Endothelial cell of umbilical vein (primary cell): ENCODE measurements at regions not wholly inside any gene's neighbourhood (a gene's known extent, or its start where the extent isn't known, plus 50 kb on each side); places are given as distances from the start of the nearest gene placed in this dataset.

Source experiments
- BruUV-seq: library from RNA; stranded (reverse); fragments of 400-500 nt; replicated peaks from 2 replicates; lab custom pipeline; 2021; lab: Mats Ljungman, UMichigan
- CTCF ChIA-PET: fragments of 300-600, 350-600 bp; sonication (Branson Sonifier 250); formaldehyde crosslinking; loops from one replicate; lab custom pipeline; 2021; ENCODE audit warnings: antibody characterized with exemption, inconsistent platforms; lab: Charles Lee
- POLR2A ChIA-PET: fragments of 300-600, 350-600 bp; sonication (Branson Sonifier 250); formaldehyde crosslinking; loops from one replicate; lab custom pipeline; 2021; ENCODE audit warnings: antibody characterized with exemption, inconsistent platforms; lab: Charles Lee
- DNase-seq: peaks from one replicate; pipeline ENCODE4 v3.0.0-alpha.2; 2011; ENCODE audit warnings: low read depth, low spot score
- FAIRE-seq: peaks from 2 replicates; lab custom pipeline; 2011; peaks lifted over from hg19 to GRCh38; lab: Jason Lieb, UNC
- H2AFZ ChIP-seq: 2 replicates; pipeline ENCODE4 v1.6.0; 2012; ENCODE audit warnings: low read depth, low read length, control low read depth, inconsistent platforms
- H3K27ac ChIP-seq: 2 replicates; pipeline ENCODE4 v1.5.1; 2011; ENCODE audit warnings: low read depth, mild to moderate bottlenecking, control low read depth, low read length, moderate library complexity; ENCODE audit not compliant: insufficient read depth
- H3K27me3 ChIP-seq, 2 experiments: 2 replicates each; pipeline versions ENCODE4 v1.6.0 to v1.6.1; 2011; ENCODE audit warnings: low read length in 2 of 2, mixed read lengths in 1 of 2; ENCODE audit not compliant: control insufficient read depth in 2 of 2, insufficient read depth in 2 of 2
- H3K36me3 ChIP-seq, 2 experiments: 2 replicates in 1 of 2; 3 replicates in 1 of 2; pipeline ENCODE4 v1.5.1; 2011; ENCODE audit warnings: low read length in 2 of 2, mild to moderate bottlenecking in 1 of 2, moderate library complexity in 1 of 2; ENCODE audit not compliant: control insufficient read depth in 2 of 2, insufficient read depth in 2 of 2; ENCODE audit errors: extremely low read depth in 1 of 2
- H3K4me1 ChIP-seq: 3 replicates; pipeline ENCODE4 v1.5.1; 2011; ENCODE audit warnings: mild to moderate bottlenecking, low read length; ENCODE audit not compliant: control insufficient read depth, insufficient read depth; ENCODE audit errors: extremely low read depth
- H3K4me2 ChIP-seq: 2 replicates; pipeline ENCODE4 v1.6.1; 2011; ENCODE audit warnings: low read length, control low read depth, mixed read lengths; ENCODE audit not compliant: insufficient read depth
- H3K4me3 ChIP-seq, 3 experiments: fragments of 200-600 bp in 1 of 3; sonication (generic), shearing (Covaris generic) in 1 of 3; replicated peaks in 1 of 3; 2 replicates each; pipeline ENCODE4 v1.5.1; 2011 to 2016; ENCODE audit warnings: control low read depth in 3 of 3, low read length in 3 of 3, mild to moderate bottlenecking in 2 of 3, inconsistent platforms in 1 of 3, low read depth in 1 of 3, moderate library complexity in 1 of 3; ENCODE audit not compliant: insufficient read depth in 1 of 3
- H3K79me2 ChIP-seq: 2 replicates; pipeline ENCODE4 v1.6.0; 2012; ENCODE audit warnings: low read length, inconsistent platforms; ENCODE audit not compliant: control insufficient read depth, insufficient read depth
- H3K9ac ChIP-seq: replicated peaks from 2 replicates; pipeline ENCODE3; 2011; ENCODE audit warnings: low read length, control low read depth; ENCODE audit not compliant: insufficient read depth; ENCODE audit errors: extremely low read depth
- H3K9me1 ChIP-seq: replicated peaks from 3 replicates; pipeline ENCODE4 v1.6.0; 2011; ENCODE audit warnings: mild to moderate bottlenecking, low read length; ENCODE audit not compliant: control insufficient read depth, insufficient read depth; ENCODE audit errors: extremely low read depth
- H3K9me3 ChIP-seq: replicated peaks from 2 replicates; pipeline ENCODE4 v1.5.1; 2012; ENCODE audit warnings: low read length, inconsistent platforms; ENCODE audit not compliant: control insufficient read depth, insufficient read depth
- H4K20me1 ChIP-seq: replicated peaks from 2 replicates; pipeline ENCODE3; 2011; ENCODE audit warnings: mild to moderate bottlenecking, low read length; ENCODE audit not compliant: control insufficient read depth, insufficient read depth; ENCODE audit errors: extremely low read depth
- EZH2 ChIP-seq: IDR thresholded peaks from 2 replicates; pipeline ENCODE4 v1.6.1; 2012; ENCODE audit warnings: borderline replicate concordance, low read depth, mild to moderate bottlenecking, moderate library complexity, low read length, inconsistent platforms; ENCODE audit not compliant: severe bottlenecking
- FOS ChIP-seq: IDR thresholded peaks from 2 replicates; pipeline ENCODE4 v1.6.1; 2011; ENCODE audit warnings: mild to moderate bottlenecking, low read length, moderate library complexity, borderline replicate concordance; ENCODE audit not compliant: insufficient read depth
- GATA2 ChIP-seq: IDR thresholded peaks from 2 replicates; pipeline ENCODE4 v1.7.0; 2011; ENCODE audit warnings: low read depth, mild to moderate bottlenecking, moderate library complexity, mixed read lengths, low read length; ENCODE audit not compliant: insufficient read length, insufficient read depth
- JUN ChIP-seq: IDR thresholded peaks from 2 replicates; pipeline ENCODE4 v1.6.1; 2011; ENCODE audit warnings: borderline replicate concordance, low read depth; ENCODE audit not compliant: insufficient read length, insufficient read depth
- MAX ChIP-seq: IDR thresholded peaks from 2 replicates; pipeline ENCODE4 v1.6.1; 2011; ENCODE audit not compliant: insufficient read depth, insufficient read length
- MYC ChIP-seq: IDR thresholded peaks from one replicate; pipeline ENCODE4 v1.6.1; 2011; ENCODE audit warnings: mild to moderate bottlenecking, low read depth, low read length
- POLR2A ChIP-seq: IDR thresholded peaks from 2 replicates; pipeline ENCODE4 v1.6.1; 2012; ENCODE audit warnings: low read depth, mild to moderate bottlenecking, control low read depth, low read length
- POLR2AphosphoS5 ChIP-seq: IDR thresholded peaks from 2 replicates; pipeline ENCODE4 v1.6.1; 2012; ENCODE audit warnings: low read depth, mild to moderate bottlenecking, control low read depth, low read length, moderate library complexity; ENCODE audit not compliant: insufficient read depth
- dilution Hi-C: fragments of 300-500 bp; cut with MboI; formaldehyde crosslinking; loops from one replicate; pipeline ENCODE4 v1.15.0; 2019; ENCODE audit warnings: low sequenced_read_pairs; ENCODE audit not compliant: extremely low pct_ligation_motif_present
- intact Hi-C: fragments of 100-400 bp; cut with micrococcal nuclease; formaldehyde crosslinking; loops from one replicate; pipeline ENCODE4 v1.10.0; 2022
- TF ChIP-seq, protein P1 (sequence below), 2 donors: IDR thresholded peaks; 1 replicate in 1 of 2; 2 replicates in 1 of 2; pipeline ENCODE4 v1.5.1; 2011; ENCODE audit warnings: low read length in 2 of 2, mild to moderate bottlenecking in 2 of 2, moderate library complexity in 2 of 2, control low read depth in 1 of 2, inconsistent platforms in 1 of 2, low read depth in 1 of 2; ENCODE audit not compliant: insufficient read depth in 1 of 2; ENCODE audit errors: extremely low read depth in 1 of 2

- H4K20me1 ChIP-seq: no peaks in the 10 kb centered on the region
- H3K4me1 ChIP-seq: no peaks in the 10 kb centered on the region
- H3K4me2 ChIP-seq: no peak overlapping the region
- TF ChIP-seq EZH2 (no peak), FOS (no peak), MAX (no peak), POLR2A (no peak), GATA2 (no peak), MYC (no peak), JUN (no peak), POLR2AphosphoS5 (no peak)
- TF ChIP-seq, protein P1, sequence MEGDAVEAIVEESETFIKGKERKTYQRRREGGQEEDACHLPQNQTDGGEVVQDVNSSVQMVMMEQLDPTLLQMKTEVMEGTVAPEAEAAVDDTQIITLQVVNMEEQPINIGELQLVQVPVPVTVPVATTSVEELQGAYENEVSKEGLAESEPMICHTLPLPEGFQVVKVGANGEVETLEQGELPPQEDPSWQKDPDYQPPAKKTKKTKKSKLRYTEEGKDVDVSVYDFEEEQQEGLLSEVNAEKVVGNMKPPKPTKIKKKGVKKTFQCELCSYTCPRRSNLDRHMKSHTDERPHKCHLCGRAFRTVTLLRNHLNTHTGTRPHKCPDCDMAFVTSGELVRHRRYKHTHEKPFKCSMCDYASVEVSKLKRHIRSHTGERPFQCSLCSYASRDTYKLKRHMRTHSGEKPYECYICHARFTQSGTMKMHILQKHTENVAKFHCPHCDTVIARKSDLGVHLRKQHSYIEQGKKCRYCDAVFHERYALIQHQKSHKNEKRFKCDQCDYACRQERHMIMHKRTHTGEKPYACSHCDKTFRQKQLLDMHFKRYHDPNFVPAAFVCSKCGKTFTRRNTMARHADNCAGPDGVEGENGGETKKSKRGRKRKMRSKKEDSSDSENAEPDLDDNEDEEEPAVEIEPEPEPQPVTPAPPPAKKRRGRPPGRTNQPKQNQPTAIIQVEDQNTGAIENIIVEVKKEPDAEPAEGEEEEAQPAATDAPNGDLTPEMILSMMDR (IDR thresholded peaks at IDR 0.05; ENCODE audit: extremely low read depth in 1 of 2, insufficient read depth in 1 of 2, low read depth in 1 of 2, low read length in 2 of 2): no peak
- no peak overlapping the region for H3K27ac ChIP-seq
- intact Hi-C loops (no loop called here), dilution Hi-C loops (no loop called here)
- CTCF ChIA-PET: interaction anchor here (1.2 to 1.8 kb wide), 2 partner anchors 20 to 58 kb away, joined by 3 to 6 read pairs; no protein-coding TSS in a partner anchor
- H2AFZ ChIP-seq: no peak overlapping the region
- no TSS peak for BruUV-seq
- no peaks in the 10 kb centered on the region for H3K79me2 ChIP-seq
- FAIRE-seq (no peak), DNase-seq (no peak)
- H3K36me3 ChIP-seq: no peaks in the 10 kb centered on the region
- H3K9me1 ChIP-seq: no peaks in the 10 kb centered on the region
- H3K4me3 ChIP-seq: no peak overlapping the region
- no peaks in the 10 kb centered on the region for H3K27me3 ChIP-seq
- H3K9ac ChIP-seq: no peak overlapping the region
- no peaks in the 10 kb centered on the region for H3K9me3 ChIP-seq
- POLR2A ChIA-PET: no interaction called here
Observed at GRCh38 chr11:8746331-8746974, 63.9 kb downstream of the RPL27A start.
